ENCODE measurements at regions not wholly inside any gene's neighbourhood (a gene's known extent, or its start where the extent isn't known, plus 50 kb on each side); places are given as distances from the start of the nearest gene placed in this dataset.

DNA sequence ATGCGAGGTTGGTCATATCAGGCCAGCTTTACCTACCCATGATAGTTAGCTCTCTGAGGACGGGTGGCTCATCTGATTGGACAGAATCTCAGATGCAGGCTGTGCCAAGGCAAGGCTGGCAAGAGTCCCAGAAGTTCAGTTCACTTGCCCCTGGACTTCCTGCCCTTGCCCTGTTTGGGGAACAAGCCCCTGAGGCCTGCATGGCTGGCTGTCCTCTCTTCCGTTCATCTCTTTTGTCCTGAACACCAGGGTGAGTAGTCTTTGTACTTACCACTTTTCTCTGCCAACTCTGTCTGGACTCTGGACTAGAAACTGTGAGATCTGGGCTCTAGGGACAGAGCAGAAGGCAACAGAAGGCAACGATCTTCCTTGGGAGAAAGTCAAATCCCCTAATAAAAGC lies 769.9 kb downstream of the QKI start:
- DNase-seq (ENCODE audit: extremely low read depth in 1 of 11, low read depth in 9 of 11, low spot score in 4 of 11): no peak

GRCh38 chr6:164183556-164184123 lies 769.1 kb downstream of the QKI start:
- DNase-seq (ENCODE audit: extremely low read depth in 1 of 11, low read depth in 9 of 11, low spot score in 4 of 11): no peak

- peak in 3 of 11 donors; percentile 9 for DNase-seq (ENCODE audit: extremely low read depth in 1 of 11, low read depth in 9 of 11, low spot score in 4 of 11)
Observed at GRCh38 chr6:164178679-164179332, 764.3 kb downstream of the QKI start.

DNA sequence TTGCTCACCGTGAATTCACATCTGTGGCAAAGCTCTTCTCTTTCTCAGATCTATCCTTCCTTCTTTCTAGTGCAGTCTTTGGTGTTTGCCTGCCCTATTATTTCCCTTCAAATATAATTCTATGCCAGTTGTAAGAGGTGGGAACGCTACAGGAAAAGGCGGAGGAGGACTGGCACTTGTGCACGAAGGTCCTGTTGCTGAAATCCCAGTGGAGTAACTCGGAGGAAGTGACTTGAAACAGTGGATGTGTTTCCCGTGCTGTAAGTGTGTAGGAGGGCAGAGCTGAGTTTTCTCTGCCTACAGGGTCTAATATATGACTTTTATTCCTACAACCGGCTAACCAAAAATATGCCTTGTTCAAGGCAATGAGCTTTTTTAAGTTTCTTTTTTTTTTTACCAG lies 754.8 kb downstream of the QKI start:
- no peak for DNase-seq (ENCODE audit: extremely low read depth in 1 of 11, low read depth in 9 of 11, low spot score in 4 of 11)

DNA sequence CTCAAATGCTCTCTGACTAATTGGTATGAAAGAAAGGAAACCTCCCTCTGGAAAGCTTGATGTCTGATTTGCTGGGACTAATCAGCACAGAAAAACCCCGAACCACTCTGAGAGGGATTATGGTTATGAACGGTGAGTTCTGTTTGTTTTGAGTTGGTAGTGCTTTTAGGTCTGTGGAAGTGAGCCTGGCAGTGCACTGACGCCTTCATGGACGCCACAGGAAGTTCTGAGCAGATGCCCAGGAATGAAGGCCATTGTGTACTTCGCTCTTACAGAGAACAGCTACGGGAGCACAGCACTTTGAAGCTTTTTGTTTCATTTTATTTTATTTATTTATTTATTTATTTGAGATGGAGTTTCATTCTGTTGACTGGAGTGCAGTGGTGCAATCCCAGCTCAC lies 754.1 kb downstream of the QKI start:
- no peak for DNase-seq (ENCODE audit: extremely low read depth in 1 of 11, low read depth in 9 of 11, low spot score in 4 of 11)

DNA sequence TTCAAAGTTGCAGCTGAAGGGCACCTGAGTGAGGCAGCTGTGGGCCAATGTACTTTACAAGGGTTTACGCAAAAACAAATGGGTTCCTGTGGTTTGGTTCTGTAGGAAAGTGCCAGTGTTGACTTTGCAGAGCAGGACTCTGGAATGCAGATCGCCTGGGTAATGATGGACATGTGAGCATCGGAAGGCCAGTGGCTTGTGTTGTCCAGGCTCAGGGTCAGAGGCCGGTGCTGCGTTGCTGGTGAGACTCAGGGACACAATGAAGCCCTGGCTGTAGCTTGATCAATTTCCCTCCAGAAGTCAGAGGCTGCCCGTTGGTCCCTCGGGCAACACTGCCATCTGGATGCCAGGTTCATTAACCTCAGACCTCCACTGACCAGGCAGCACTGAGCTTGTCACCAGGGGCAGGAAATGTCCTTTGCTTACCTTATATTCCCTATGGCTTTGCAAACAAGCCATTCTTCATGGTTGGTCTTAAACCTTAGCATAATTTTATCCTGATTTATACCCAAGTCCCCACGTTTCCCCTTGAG lies 753.4 kb downstream of the QKI start:
- no peak for DNase-seq (ENCODE audit: extremely low read depth in 1 of 11, low read depth in 9 of 11, low spot score in 4 of 11)

DNA sequence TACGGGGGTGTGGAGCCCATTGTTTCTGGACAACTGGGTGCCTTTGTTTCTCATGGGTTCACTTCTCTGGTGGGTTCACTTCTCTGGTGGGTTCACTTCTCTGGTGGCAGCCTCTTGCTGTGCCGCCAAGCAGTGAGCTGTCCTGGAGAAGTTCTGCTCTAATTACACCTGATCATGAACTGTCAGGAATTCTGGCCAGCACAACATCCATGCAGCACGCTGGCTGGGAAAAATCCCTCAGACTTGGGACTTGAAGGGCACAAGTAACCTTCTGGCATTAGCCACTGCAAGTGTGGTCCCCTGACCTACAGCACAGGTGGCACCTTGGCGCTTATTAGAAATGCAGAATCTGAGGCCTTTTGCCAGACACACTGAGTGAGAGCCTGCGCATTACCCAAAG lies 752.5 kb downstream of the QKI start:
- no peak for DNase-seq (ENCODE audit: extremely low read depth in 1 of 11, low read depth in 9 of 11, low spot score in 4 of 11)

GRCh38 chr6:164166515-164166914 lies 752.0 kb downstream of the QKI start:
- DNase-seq (ENCODE audit: extremely low read depth in 1 of 11, low read depth in 9 of 11, low spot score in 4 of 11): no peak

DNA sequence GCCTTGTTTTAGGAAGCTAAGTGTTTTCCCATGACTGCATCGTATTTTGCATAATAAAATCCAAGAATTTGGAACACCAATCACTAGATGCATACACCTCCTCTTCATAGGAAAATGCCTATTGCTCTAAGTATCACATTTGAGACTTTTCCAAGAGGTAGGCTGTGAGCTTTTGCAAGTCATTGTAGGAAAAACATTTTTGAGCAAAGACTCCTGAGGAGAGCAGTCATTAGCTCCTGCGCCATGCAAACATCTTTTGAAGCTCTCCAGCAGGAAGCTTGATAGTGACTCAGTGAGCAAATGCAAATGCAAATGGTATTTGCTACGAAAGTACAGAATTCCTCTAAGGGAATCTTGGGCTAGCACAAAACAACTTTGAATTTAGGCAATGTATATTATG lies 750.4 kb downstream of the QKI start:
- no peak for DNase-seq (ENCODE audit: extremely low read depth in 1 of 11, low read depth in 9 of 11, low spot score in 4 of 11)

DNA sequence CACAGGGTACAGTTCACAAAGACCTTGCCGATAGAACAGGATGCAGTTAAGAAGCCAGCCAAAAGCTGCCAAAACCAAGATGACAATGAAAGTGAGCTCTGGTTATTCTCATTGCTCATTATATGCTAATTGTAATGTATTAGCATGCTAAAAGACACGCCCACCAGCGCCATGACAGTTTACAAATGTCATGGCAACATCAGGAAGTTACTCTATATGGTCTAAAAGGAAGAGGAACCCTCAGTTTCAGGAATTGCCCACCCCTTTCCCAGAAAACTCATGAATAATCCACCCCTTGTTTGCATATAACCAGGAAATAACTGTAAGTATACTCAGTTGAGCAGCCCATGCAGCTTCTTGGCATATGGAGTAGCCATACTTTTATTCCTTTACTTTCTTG lies 748.7 kb downstream of the QKI start:
- no peak for DNase-seq (ENCODE audit: extremely low read depth in 1 of 11, low read depth in 9 of 11, low spot score in 4 of 11)

DNA sequence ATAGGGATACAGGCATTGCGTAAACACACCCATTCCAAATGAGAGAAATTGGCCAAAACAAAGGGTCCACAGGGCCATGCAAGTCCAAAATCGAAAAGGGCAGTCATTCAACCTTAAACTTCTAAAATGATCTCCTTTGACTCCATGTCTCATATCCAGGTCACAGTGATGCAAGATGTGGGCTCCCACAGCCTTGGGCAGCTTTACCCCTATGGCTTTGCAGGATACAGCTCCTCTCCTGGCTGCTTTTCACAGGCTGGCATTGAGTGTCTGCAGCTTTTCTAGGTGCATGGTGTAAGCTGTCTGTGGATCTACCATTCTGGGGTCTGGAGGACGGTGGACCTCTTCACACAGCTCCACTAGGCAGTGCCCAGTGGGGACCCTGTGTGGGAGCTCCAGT lies 744.5 kb downstream of the QKI start:
- no peak for DNase-seq (ENCODE audit: extremely low read depth in 1 of 11, low read depth in 9 of 11, low spot score in 4 of 11)

GRCh38 chr6:164154588-164154987 lies 740.1 kb downstream of the QKI start:
- DNase-seq (ENCODE audit: extremely low read depth in 1 of 11, low read depth in 9 of 11, low spot score in 4 of 11): no peak

DNA sequence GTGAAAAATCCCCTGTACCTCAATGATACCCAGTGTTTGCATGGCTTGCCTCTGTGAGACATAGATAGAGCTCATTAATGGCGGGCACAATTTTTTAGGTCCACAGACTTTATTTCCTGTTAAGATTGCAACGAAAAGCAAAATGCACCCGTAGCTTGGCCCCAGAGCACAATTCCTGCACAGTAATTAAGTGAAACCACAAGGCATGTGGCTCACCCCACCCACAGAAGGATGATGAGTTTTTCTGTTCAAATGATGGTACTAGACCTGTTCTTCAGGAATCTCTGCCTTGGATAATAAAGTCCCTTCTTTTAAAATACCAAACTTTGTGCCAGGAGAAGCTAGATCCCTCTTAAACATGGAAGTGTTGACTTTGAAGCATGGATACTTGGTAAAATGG lies 738.1 kb downstream of the QKI start:
- DNase-seq (ENCODE audit: extremely low read depth in 1 of 11, low read depth in 9 of 11, low spot score in 4 of 11): no peak

GRCh38 chr6:164151161-164152120 lies 736.9 kb downstream of the QKI start:
- no peak for DNase-seq (ENCODE audit: extremely low read depth in 1 of 11, low read depth in 9 of 11, low spot score in 4 of 11)

GRCh38 chr6:164150232-164150631 lies 735.7 kb downstream of the QKI start:
- DNase-seq (ENCODE audit: extremely low read depth in 1 of 11, low read depth in 9 of 11, low spot score in 4 of 11): no peak

- DNase-seq (ENCODE audit: extremely low read depth in 1 of 11, low read depth in 9 of 11, low spot score in 4 of 11): no peak
Observed at GRCh38 chr6:164148788-164149187, 734.3 kb downstream of the QKI start.

DNA sequence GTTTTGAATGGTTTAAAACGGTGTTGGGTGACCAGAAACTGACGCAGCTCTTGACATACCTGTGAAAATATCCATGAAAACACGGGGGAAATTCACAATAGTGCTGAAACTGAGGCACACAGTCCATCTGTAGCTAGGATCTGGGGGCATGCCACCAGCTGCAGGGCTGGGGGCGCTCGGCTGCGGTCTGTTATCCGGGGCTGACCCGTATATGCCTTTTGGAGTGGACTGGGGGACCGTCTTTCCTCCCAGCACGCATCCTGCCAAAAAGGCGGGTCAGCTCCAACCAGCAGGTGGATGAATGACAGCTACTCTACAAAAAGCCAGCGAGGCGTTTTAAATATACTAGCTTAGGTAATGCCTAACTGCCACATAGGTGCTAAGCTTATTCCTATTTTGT lies 729.8 kb downstream of the QKI start:
- DNase-seq (ENCODE audit: extremely low read depth in 1 of 11, low read depth in 9 of 11, low spot score in 4 of 11): no peak

- no peak for DNase-seq (ENCODE audit: extremely low read depth in 1 of 11, low read depth in 9 of 11, low spot score in 4 of 11)
Observed at GRCh38 chr6:164142322-164142721, 727.8 kb downstream of the QKI start.

- no peak for DNase-seq (ENCODE audit: extremely low read depth in 1 of 11, low read depth in 9 of 11, low spot score in 4 of 11)
Observed at GRCh38 chr6:164135511-164136132, 721.1 kb downstream of the QKI start.

GRCh38 chr6:164133095-164133494 lies 718.6 kb downstream of the QKI start:
- DNase-seq (ENCODE audit: extremely low read depth in 1 of 11, low read depth in 9 of 11, low spot score in 4 of 11): no peak

Measured in renal cortex interstitium (tissue), 11 donors.